GM12878 (cell line): ENCODE measurements at regions not wholly inside any gene's neighbourhood (a gene's known extent, or its start where the extent isn't known, plus 50 kb on each side); places are given as distances from the start of the nearest gene placed in this dataset.

Source experiments
- ATAC-seq: fragments of 200-7000 bp; cut with Tn5 transposase; 3 replicates; pipeline ENCODE4 v1.9.1; 2020; ENCODE audit warnings: mild to moderate bottlenecking, moderate library complexity
- BruUV-seq: library from RNA; stranded (reverse); fragments of 400-500 nt; replicated peaks from 2 replicates; lab custom pipeline; 2021; lab: Mats Ljungman, UMichigan
- CTCF ChIA-PET: fragments of 300-600 bp; sonication (Branson Sonifier 250); formaldehyde crosslinking; extraction: SDS; loops from one replicate; lab custom pipeline; 2021; ENCODE audit warnings: inconsistent platforms; lab: Yijun Ruan, JAX
- POLR2A ChIA-PET: fragments of 350-600 bp; formaldehyde crosslinking; extraction: SDS; loops from one replicate; lab custom pipeline; 2021; ENCODE audit warnings: inconsistent platforms; lab: Charles Lee
- RAD21 ChIA-PET: fragments of 300-600 bp; sonication (Branson Sonifier 250); formaldehyde crosslinking; loops from one replicate; lab custom pipeline; 2023; ENCODE audit warnings: antibody characterized with exemption; ENCODE audit not compliant: unreplicated experiment; lab: Charles Lee
- SMC1A ChIA-PET: fragments of 300-600 bp; sonication (Branson Sonifier 250); formaldehyde crosslinking; loops from one replicate; lab custom pipeline; 2023; ENCODE audit not compliant: unreplicated experiment, uncharacterized antibody; lab: Charles Lee
- DNase-seq: peaks from one replicate; pipeline ENCODE4 v3.0.0-alpha.2; 2011; ENCODE audit warnings: low read depth, low spot score
- FAIRE-seq: peaks from 3 replicates; lab custom pipeline; 2011; peaks lifted over from hg19 to GRCh38; lab: Jason Lieb, UNC
- H2AFZ ChIP-seq: 2 replicates; pipeline ENCODE4 v1.6.0; 2011; ENCODE audit warnings: low read depth, low read length, control low read depth; ENCODE audit not compliant: control insufficient read depth
- H3K27ac ChIP-seq: 2 replicates; pipeline ENCODE4 v1.5.1; 2011; ENCODE audit warnings: control low read depth; ENCODE audit not compliant: control insufficient read depth, insufficient read depth
- H3K27me3 ChIP-seq, 2 experiments: replicated peaks in 1 of 2; 2 replicates each; pipeline versions ENCODE4 v1.6.0 to v1.6.1; 2011; ENCODE audit warnings: low read length in 1 of 2; ENCODE audit not compliant: control insufficient read depth in 2 of 2, insufficient read depth in 2 of 2
- H3K36me3 ChIP-seq, 2 experiments: 2 replicates each; pipeline ENCODE4 v1.5.1; 2011; ENCODE audit warnings: low read length in 1 of 2; ENCODE audit not compliant: control insufficient read depth in 2 of 2, insufficient read depth in 2 of 2
- H3K4me1 ChIP-seq: 2 replicates; pipeline ENCODE4 v1.6.1; 2011; ENCODE audit warnings: mild to moderate bottlenecking, low read length, moderate library complexity, mixed read lengths; ENCODE audit not compliant: control insufficient read depth, insufficient read depth
- H3K4me2 ChIP-seq: 2 replicates; pipeline ENCODE4 v1.6.0; 2011; ENCODE audit warnings: control low read depth; ENCODE audit not compliant: control insufficient read depth, insufficient read depth
- H3K4me3 ChIP-seq: fragments of 200-600 bp; sonication (generic); 2 replicates; pipeline ENCODE4 v1.5.1; 2016
- H3K79me2 ChIP-seq: 2 replicates; pipeline ENCODE4 v1.6.0; 2011; ENCODE audit warnings: low read length; ENCODE audit not compliant: control insufficient read depth, insufficient read depth
- H3K9ac ChIP-seq: 2 replicates; pipeline ENCODE4 v1.8.0; 2011; ENCODE audit warnings: low read length, control low read depth, mixed read lengths; ENCODE audit not compliant: control insufficient read depth, insufficient read depth
- H3K9me3 ChIP-seq: replicated peaks from 3 replicates; pipeline ENCODE4 v1.5.1; 2011; ENCODE audit warnings: mild to moderate bottlenecking, low read length; ENCODE audit not compliant: control insufficient read depth, insufficient read depth
- H4K20me1 ChIP-seq: 2 replicates; pipeline ENCODE4 v1.6.0; 2011; ENCODE audit not compliant: control insufficient read depth, insufficient read depth
- BACH1 ChIP-seq: fragments of 450-650 bp; IDR thresholded peaks from 2 replicates; pipeline ENCODE4 v1.6.1; 2017; ENCODE audit warnings: mild to moderate bottlenecking, borderline replicate concordance
- NR2C2 ChIP-seq: IDR thresholded peaks from 2 replicates; pipeline ENCODE4 v1.6.1; 2011; ENCODE audit warnings: borderline replicate concordance, low read depth; ENCODE audit not compliant: control insufficient read depth, insufficient read length
- RFX5 ChIP-seq: IDR thresholded peaks from 2 replicates; pipeline ENCODE4 v1.6.1; 2011; ENCODE audit warnings: low read depth, low read length, improper control_type of control experiment
- WGBS: methylation state at CpG from one replicate; pipeline ENCODE4 v1.1.6; 2016; ENCODE audit warnings: low lambda C conversion rate; ENCODE audit not compliant: insufficient replicate concordance, insufficient coverage; ENCODE audit errors: missing lambda C conversion rate; 5-methylcytosine and 5-hydroxymethylcytosine counted together
- in situ Hi-C: fragments of 300-500 bp; cut with MboI; formaldehyde crosslinking; loops from 9 replicates; pipeline ENCODE4 v1.14.3; 2018; ENCODE audit warnings: mixed read lengths
- intact Hi-C: fragments of 100-400 bp; cut with micrococcal nuclease; formaldehyde crosslinking; loops from one replicate; pipeline ENCODE4 v1.14.2; 2022; ENCODE audit not compliant: unreplicated experiment

DNA sequence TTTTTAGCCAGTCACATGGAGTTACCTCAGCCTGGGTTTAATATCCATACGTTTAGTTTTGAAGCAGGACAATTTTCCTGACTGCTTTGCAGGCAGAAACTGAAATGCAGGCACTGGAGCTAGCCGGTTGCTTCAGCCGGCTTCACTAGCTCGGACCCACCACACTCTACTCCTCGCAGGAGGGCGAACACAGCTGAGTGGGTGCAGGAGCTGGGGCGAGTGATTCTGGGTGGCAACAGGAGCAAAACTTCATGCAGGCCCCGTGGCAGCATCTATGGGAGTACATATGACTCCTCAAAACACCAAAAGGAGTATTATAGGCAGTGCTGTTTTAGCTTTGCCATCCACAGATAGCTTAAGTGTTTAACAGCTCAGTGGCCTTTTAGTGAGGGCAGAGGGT, 1211.8 kb upstream of the NUDT12 start:
- ATAC-seq (no peak), DNase-seq (no peak), FAIRE-seq (no peak)
- Histone ChIP-seq H3K4me1 (no peaks in the 10 kb centered on the region), H3K36me3 (no peaks in the 10 kb centered on the region), H3K4me3 (no peak overlapping the region), H3K27ac (no peak overlapping the region), H3K27me3 (no peaks in the 10 kb centered on the region), H3K9me3 (no peaks in the 10 kb centered on the region), H4K20me1 (no peaks in the 10 kb centered on the region), H3K9ac (no peak overlapping the region), H2AFZ (no peak overlapping the region), H3K4me2 (no peak overlapping the region), H3K79me2 (no peaks in the 10 kb centered on the region)
- ChIA-PET SMC1A (no interaction called here), CTCF (interaction anchor here (1.4 kb wide), 1 partner anchor 25 kb away, joined by 7 read pairs; no protein-coding TSS in a partner anchor), POLR2A (no interaction called here), RAD21 (no interaction called here)
- no TSS peak for BruUV-seq
- WGBS: 25% methylated on average over 8 of the region's 8 CpGs
- in situ Hi-C loops (no loop called here), intact Hi-C loops (no loop called here)
- TF ChIP-seq NR2C2 (no peak), BACH1 (no peak)

DNA sequence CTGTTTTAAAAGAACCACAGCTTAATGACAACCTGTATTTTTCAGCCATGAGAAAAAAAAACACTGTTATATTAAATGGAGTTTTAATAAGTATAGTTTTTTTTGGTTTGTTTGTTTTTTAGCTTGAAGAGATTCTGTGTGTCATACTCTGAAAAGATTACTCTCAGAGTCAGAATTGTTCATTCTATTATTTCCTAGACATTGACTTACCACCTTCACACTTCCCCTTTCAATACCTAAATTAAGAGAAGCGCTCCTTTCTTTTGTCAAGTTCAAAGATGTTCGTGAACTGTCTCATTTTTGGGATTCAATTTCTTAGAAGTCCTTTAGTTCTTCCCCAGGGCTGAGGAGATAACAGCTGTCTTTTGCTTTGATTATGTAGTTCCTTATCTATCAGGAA, 1201.6 kb upstream of the NUDT12 start:
- no peaks in the 10 kb centered on the region for H3K36me3 ChIP-seq

More for the DNA sequence above, 1201.6 kb upstream of the NUDT12 start:
- POLR2A ChIA-PET: no interaction called here
- TF ChIP-seq RFX5: no peak
- SMC1A ChIA-PET: interaction anchor here (1.1 to 1.6 kb wide), 3 partner anchors 10 to 417 kb away, joined by 3 to 6 read pairs (median 3); no protein-coding TSS in a partner anchor
- BruUV-seq: no TSS peak
- no peak overlapping the region for H3K27ac ChIP-seq
- CTCF ChIA-PET: no interaction called here
- no peaks in the 10 kb centered on the region for H3K4me1 ChIP-seq
- H3K4me3 ChIP-seq: no peak overlapping the region
- FAIRE-seq (no peak), ATAC-seq (peak; percentile 42; the same call in 1 of the 3 replicates), DNase-seq (no peak)
- no peaks in the 10 kb centered on the region for H3K9me3 ChIP-seq
- WGBS: 84% methylated on average over 2 of the region's 2 CpGs
- H4K20me1 ChIP-seq: no peaks in the 10 kb centered on the region
- H3K9ac ChIP-seq: no peak overlapping the region
- no peaks in the 10 kb centered on the region for H3K27me3 ChIP-seq
- intact Hi-C loops: no loop called here
- no peak overlapping the region for H3K4me2 ChIP-seq
- H2AFZ ChIP-seq: no peak overlapping the region
- RAD21 ChIA-PET: no interaction called here
- H3K79me2 ChIP-seq: no peaks in the 10 kb centered on the region
- in situ Hi-C loops: no loop called here
